GM12864 (cell line): ENCODE measurements at regions not wholly inside any gene's neighbourhood (a gene's known extent, or its start where the extent isn't known, plus 50 kb on each side); places are given as distances from the start of the nearest gene placed in this dataset.

Source experiments
- DNase-seq: peaks from one replicate; pipeline ENCODE4 v3.0.0-alpha.2; 2011; ENCODE audit warnings: low read depth
- H3K4me3 ChIP-seq: 2 replicates; pipeline ENCODE4 v1.5.1; 2011; ENCODE audit warnings: mild to moderate bottlenecking, low read depth, low read length, control low read depth
- TF ChIP-seq, protein P1 (sequence below): IDR thresholded peaks from 2 replicates; pipeline ENCODE4 v1.5.1; 2011; ENCODE audit warnings: low read depth, mild to moderate bottlenecking, moderate library complexity, low read length, control low read depth, inconsistent platforms; ENCODE audit errors: missing control alignments

GRCh38 chr14:98433436-98433835, 838.6 kb downstream of the BCL11B start:
- DNase-seq, result no peak
- no peak overlapping the region for H3K4me3 ChIP-seq
- TF ChIP-seq, protein P1, sequence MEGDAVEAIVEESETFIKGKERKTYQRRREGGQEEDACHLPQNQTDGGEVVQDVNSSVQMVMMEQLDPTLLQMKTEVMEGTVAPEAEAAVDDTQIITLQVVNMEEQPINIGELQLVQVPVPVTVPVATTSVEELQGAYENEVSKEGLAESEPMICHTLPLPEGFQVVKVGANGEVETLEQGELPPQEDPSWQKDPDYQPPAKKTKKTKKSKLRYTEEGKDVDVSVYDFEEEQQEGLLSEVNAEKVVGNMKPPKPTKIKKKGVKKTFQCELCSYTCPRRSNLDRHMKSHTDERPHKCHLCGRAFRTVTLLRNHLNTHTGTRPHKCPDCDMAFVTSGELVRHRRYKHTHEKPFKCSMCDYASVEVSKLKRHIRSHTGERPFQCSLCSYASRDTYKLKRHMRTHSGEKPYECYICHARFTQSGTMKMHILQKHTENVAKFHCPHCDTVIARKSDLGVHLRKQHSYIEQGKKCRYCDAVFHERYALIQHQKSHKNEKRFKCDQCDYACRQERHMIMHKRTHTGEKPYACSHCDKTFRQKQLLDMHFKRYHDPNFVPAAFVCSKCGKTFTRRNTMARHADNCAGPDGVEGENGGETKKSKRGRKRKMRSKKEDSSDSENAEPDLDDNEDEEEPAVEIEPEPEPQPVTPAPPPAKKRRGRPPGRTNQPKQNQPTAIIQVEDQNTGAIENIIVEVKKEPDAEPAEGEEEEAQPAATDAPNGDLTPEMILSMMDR, result no peak

- DNase-seq, result no peak
- no peak overlapping the region for H3K4me3 ChIP-seq
- TF ChIP-seq, protein P1, result no peak
Observed at GRCh38 chr14:98437113-98437512, 834.9 kb downstream of the BCL11B start.

- no peak for DNase-seq
- TF ChIP-seq, protein P1, result no peak
Observed at GRCh38 chr14:98444077-98444476, 827.9 kb downstream of the BCL11B start.

GRCh38 chr14:98445718-98446117, 826.3 kb downstream of the BCL11B start:
- TF ChIP-seq, protein P1, result no peak
- no peak overlapping the region for H3K4me3 ChIP-seq
- no peak for DNase-seq

More at GRCh38 chr14:98444077-98444476, 827.9 kb downstream of the BCL11B start:
- H3K4me3 ChIP-seq, result no peak overlapping the region

GRCh38 chr14:98446508-98446907, 825.5 kb downstream of the BCL11B start:
- DNase-seq, result no peak
- TF ChIP-seq, protein P1, result no peak
- H3K4me3 ChIP-seq, result no peak overlapping the region

DNA sequence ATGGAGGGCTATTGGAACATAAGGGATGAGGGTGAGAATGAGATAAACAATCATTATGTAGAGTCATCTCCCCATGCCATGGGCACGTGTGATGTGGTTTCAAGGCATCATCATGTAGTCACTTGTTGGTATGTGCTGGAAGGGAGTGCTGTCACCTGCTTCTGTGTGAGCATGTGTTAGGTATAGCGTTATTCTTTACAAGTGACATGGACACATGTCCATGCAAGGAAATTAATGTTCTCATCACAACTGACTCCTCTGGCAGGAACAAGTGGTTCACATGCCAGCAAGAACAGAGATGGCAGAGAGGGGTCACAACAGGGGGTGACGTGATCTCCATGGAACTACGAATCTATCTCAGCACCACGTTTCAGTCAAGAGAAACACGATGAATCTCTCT, 815.8 kb downstream of the BCL11B start:
- TF ChIP-seq, protein P1, result no peak
- H3K4me3 ChIP-seq, result no peak overlapping the region
- DNase-seq, result no peak

GRCh38 chr14:98458702-98459101, 813.3 kb downstream of the BCL11B start:
- H3K4me3 ChIP-seq, result no peak overlapping the region
- TF ChIP-seq, protein P1, result no peak
- no peak for DNase-seq
